Astrocyte of the spinal cord (primary cell): ENCODE measurements at regions not wholly inside any gene's neighbourhood (a gene's known extent, or its start where the extent isn't known, plus 50 kb on each side); places are given as distances from the start of the nearest gene placed in this dataset.

Source experiments
- DNase-seq: peaks from one replicate; pipeline ENCODE4 v3.0.0; 2011; ENCODE audit warnings: low read depth, low spot score
- H3K4me3 ChIP-seq: 2 replicates; pipeline ENCODE4 v1.5.1; 2011; ENCODE audit warnings: low read depth, mild to moderate bottlenecking, low read length, moderate library complexity
- in situ Hi-C: cut with HindIII; loops from 2 replicates; pipeline ENCODE4 v1.10.0; 2017; ENCODE audit warnings: low sequenced_read_pairs
- TF ChIP-seq, protein P1 (sequence below): IDR thresholded peaks from 2 replicates; pipeline ENCODE4 v1.5.1; 2012; ENCODE audit warnings: low read depth, mild to moderate bottlenecking, low read length, inconsistent platforms

DNA sequence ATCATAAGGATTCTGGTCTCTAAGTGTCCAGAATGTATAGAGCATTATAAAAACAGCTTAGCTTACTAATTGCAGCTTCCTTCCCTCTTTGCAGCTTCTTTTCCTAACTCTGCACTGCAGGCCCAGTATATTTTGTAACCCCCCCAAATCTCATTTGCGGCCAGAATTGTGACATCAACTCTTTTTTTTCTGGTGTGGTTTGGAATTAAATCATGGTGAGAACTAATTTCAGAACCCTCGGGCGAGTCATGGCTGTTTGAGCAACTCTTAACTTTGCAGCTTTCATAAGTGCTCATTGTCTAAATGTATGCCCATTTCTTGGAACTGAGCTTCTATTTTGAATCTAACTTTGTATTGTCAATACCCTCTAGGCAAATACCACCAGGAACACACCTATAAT, 187.4 kb downstream of the CYYR1 start:
- TF ChIP-seq, protein P1, sequence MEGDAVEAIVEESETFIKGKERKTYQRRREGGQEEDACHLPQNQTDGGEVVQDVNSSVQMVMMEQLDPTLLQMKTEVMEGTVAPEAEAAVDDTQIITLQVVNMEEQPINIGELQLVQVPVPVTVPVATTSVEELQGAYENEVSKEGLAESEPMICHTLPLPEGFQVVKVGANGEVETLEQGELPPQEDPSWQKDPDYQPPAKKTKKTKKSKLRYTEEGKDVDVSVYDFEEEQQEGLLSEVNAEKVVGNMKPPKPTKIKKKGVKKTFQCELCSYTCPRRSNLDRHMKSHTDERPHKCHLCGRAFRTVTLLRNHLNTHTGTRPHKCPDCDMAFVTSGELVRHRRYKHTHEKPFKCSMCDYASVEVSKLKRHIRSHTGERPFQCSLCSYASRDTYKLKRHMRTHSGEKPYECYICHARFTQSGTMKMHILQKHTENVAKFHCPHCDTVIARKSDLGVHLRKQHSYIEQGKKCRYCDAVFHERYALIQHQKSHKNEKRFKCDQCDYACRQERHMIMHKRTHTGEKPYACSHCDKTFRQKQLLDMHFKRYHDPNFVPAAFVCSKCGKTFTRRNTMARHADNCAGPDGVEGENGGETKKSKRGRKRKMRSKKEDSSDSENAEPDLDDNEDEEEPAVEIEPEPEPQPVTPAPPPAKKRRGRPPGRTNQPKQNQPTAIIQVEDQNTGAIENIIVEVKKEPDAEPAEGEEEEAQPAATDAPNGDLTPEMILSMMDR = no peak
- H3K4me3 ChIP-seq = no peak overlapping the region
- in situ Hi-C loops = no loop called here
- DNase-seq = peak; percentile 19

DNA sequence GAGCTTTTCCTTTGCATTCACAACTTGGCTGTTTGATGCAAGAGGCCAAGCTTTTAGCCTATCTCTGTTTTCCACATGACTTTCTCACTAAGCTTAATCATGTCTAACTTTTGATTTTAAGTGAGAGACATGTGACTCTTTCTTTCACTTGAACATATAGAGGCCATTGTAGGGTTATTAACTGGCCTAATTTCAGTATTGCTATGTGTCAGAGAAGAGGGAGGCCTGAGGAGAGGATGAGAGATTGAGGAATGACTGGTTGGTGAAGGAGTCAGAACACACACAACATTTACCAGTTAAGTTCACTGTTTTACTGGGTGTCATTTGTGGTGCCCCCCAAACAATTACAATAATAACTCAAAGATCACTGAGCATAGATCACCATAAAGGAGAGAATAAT, 193.5 kb downstream of the CYYR1 start:
- DNase-seq = no peak
- H3K4me3 ChIP-seq = no peak overlapping the region
- TF ChIP-seq, protein P1 = no peak
- in situ Hi-C loops = no loop called here

DNA sequence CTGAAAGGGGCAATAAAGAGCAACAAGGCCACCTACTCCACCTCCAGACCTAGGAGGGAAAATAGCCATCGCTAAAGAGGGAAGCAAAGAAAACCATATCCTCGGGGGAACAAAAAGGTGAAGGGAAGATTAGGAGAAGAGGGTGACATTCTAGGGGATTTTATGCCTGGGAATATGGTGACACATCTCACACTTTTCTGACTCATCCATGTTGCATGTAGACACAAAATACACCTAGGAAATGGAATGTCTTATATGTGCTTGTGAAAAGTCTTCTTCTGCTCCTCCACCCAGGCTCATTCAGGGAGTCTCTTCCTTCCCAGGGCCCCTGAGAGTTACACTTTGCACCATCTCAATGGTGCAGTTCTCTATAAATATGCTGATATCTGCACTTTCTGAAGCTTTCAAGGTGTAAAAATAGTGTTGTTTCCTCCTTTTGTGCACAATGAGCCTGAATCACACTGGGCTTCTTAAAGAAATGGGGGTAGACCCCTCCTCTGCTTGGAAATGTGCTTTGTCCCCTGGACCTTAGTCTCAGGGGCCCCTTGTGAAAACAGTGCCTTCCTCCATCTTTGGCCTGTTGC, 195.9 kb downstream of the CYYR1 start:
- TF ChIP-seq, protein P1 = no peak
- in situ Hi-C loops = no loop called here
- no peak overlapping the region for H3K4me3 ChIP-seq
- no peak for DNase-seq

DNA sequence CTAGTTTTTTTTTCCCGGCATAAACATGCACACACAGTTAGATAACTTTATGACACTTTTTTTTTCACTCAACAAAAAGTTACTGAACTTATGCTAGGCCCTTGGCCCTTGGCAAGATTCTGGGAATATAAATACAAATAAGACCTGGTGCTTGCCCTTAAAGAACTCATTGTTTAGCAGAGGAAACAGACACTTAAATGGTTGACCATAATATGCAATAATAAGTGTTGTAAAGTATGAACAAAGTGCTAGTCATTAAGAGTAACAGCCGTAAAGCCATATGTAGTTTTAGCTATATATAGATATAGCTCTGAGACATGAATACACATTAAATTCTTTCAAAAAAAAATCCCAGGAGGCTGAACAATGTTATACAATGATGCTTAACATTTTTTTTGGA, 198.3 kb downstream of the CYYR1 start:
- no peak overlapping the region for H3K4me3 ChIP-seq
- TF ChIP-seq, protein P1 = no peak
- in situ Hi-C loops = no loop called here
- no peak for DNase-seq

DNA sequence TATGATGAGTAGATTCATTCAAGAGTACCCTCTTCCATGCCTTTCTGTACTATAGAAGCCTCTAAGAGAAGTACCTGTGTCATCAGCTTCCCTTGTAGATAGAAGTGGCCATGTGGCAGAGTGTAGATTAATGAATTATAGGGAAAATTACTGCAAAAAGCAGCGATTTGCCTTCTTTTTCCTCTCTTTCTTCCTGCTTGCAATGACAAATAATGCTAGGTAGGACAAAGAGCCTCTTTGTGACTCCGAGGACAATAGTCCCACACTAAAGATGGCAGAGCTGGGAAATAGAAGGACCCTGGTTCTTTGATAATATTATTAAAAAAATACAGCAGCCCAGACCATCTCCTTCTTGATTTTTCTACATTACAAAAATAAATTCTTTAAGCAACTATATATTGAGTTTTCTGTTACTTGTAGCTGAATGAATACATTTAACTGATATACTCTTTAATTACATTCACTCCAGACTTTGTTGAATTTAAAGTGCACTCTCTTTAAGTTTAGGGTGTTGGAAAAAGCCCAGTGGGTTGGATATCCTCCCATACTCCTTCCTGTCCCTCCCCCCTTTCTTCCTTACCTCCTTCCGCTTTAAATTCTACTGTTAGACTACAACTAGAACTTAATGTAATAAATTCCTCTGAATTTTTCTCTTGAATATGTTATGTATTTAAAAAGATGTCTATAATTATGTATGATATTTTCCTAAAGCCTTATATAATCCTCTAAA, 198.2 kb upstream of the APP start:
- no peak overlapping the region for H3K4me3 ChIP-seq
- no peak for DNase-seq
- TF ChIP-seq, protein P1 = no peak
- in situ Hi-C loops = no loop called here

DNA sequence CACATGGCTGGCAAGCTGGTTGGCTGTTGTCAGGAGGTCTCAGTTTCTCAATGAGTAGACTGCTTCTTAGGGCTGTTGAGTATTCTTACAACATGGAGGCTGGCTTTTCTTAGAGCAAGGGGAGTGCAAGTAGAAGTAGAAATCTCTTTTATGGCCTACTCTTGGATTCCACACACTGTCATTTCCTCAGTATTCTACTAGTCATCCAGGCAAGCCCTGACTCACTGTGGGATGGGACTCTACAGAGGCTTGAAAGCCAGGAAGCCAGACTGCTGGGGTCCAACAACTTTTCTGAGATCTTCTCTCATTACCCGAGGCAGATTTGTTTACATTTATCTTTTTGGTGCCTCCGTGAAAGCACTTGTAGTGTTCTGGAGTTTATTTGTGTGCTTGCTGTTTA, 196.2 kb upstream of the APP start:
- no peak overlapping the region for H3K4me3 ChIP-seq
- in situ Hi-C loops = no loop called here
- TF ChIP-seq, protein P1 = no peak
- peak; percentile 3 for DNase-seq
